GM12875 (cell line): ENCODE measurements at regions not wholly inside any gene's neighbourhood (a gene's known extent, or its start where the extent isn't known, plus 50 kb on each side); places are given as distances from the start of the nearest gene placed in this dataset.

Experiments used
- H3K4me3 ChIP-seq: one replicate; pipeline ENCODE4 v1.5.1; 2011; ENCODE audit warnings: low read depth, low read length, control low read depth
- TF ChIP-seq, protein P1 (sequence below): IDR thresholded peaks from 2 replicates; pipeline ENCODE4 v1.5.1; 2011; ENCODE audit warnings: low read depth, mild to moderate bottlenecking, control low read depth, inconsistent platforms, low read length, moderate library complexity, borderline replicate concordance; ENCODE audit not compliant: insufficient read depth

- no peak overlapping the region for H3K4me3 ChIP-seq
- TF ChIP-seq, protein P1, sequence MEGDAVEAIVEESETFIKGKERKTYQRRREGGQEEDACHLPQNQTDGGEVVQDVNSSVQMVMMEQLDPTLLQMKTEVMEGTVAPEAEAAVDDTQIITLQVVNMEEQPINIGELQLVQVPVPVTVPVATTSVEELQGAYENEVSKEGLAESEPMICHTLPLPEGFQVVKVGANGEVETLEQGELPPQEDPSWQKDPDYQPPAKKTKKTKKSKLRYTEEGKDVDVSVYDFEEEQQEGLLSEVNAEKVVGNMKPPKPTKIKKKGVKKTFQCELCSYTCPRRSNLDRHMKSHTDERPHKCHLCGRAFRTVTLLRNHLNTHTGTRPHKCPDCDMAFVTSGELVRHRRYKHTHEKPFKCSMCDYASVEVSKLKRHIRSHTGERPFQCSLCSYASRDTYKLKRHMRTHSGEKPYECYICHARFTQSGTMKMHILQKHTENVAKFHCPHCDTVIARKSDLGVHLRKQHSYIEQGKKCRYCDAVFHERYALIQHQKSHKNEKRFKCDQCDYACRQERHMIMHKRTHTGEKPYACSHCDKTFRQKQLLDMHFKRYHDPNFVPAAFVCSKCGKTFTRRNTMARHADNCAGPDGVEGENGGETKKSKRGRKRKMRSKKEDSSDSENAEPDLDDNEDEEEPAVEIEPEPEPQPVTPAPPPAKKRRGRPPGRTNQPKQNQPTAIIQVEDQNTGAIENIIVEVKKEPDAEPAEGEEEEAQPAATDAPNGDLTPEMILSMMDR, result no peak
Measured at GRCh38 chr3:127394984-127395662, 107.3 kb upstream of the PRR20G start.

DNA sequence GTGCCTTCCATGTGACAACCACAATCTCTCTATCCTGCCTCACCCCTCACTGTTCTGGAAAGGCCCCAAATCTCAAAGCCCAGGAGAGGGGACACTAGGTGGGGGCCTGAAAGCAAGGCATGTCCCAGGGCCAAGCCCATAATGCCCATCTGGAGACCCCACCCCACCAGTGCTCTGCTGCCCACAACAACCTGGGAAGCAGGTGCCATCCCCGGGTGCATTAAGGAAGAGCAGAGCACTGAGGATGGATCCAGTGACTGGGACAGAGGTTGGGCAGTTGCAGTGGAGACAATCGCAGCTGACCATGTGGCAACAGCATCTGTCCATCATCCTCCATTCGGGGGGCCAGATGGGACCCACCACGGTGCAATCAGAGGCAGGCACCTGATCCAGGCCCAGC is 106.2 kb upstream of the PRR20G start:
- TF ChIP-seq, protein P1, result no peak
- no peak overlapping the region for H3K4me3 ChIP-seq

DNA sequence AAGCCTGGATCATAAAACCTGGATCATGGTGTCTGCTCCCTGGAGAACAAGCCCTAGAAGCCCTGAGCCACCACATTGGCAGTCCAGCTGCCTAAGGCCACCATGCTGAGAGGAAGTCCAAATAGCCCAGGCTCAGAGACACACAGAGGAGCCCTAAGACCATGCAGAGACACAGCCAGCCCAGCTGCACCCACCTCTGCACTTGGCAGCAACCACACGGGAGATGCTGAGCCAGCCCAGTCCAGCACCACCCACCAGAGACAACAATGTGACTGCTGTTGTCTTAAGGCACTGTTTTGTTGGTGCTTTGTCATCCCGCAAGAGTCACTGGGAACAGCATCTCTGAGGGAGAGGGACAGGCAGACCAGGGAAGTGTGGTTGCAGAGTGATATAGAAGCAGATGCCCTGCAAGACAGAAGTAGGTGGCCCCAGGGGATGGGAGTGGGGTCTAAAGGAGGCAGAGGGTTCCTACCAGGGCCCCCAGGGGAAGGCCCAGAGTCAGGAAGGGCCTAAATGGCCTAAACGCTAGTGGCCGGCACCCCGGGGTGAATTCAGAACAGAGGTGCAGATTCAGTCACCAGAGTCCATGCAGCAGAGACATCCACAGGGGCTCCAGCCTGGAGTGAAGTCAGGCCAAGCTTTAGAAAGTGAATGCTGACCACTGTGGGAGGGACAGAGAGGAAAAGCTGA is 105.4 kb upstream of the PRR20G start:
- no peak overlapping the region for H3K4me3 ChIP-seq
- TF ChIP-seq, protein P1, result no peak

- no peak overlapping the region for H3K4me3 ChIP-seq
- TF ChIP-seq, protein P1, result no peak
Measured at GRCh38 chr3:127392156-127392490, 104.3 kb upstream of the PRR20G start.

DNA sequence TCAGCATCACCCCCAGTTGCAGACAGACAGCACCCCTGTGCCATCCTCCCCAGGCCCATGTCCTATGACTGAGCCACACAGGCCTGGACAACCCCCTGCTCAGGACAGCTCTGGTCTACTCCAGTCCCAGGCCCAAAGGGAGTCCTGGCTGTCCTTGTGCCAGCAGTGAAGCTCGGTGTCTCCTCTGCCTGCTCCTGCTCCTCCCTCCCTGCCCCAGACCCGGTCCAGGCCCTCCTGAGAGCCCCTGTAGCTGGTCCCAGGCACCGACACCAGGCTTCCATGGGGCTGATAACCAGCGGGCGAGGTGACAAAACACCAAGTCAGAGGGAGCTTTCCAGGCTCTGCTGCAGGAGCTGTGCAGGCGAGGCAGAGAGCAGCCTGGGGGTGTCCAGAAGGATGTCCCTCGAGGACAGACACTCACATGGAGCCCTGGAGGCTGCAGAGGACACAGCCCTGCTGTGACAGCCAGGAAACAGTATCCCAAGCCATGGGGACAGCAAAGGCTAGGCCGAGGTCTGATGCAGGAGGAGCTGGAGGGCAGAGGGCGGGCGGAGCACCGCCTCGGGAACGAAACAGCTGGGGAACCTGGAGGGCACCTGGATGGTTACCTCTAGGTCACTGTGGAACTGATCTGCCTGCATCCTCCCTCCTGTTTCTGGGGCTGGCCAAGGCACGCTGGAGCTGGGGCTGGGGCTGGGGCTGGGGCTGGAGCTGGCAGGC is 103.8 kb upstream of the PRR20G start:
- TF ChIP-seq, protein P1, result no peak
- no peak overlapping the region for H3K4me3 ChIP-seq

GRCh38 chr3:127390365-127391025 is 102.6 kb upstream of the PRR20G start:
- no peak overlapping the region for H3K4me3 ChIP-seq
- TF ChIP-seq, protein P1, result no peak
